ENCODE measurements at regions not wholly inside any gene's neighbourhood (a gene's known extent, or its start where the extent isn't known, plus 50 kb on each side); places are given as distances from the start of the nearest gene placed in this dataset.

DNA sequence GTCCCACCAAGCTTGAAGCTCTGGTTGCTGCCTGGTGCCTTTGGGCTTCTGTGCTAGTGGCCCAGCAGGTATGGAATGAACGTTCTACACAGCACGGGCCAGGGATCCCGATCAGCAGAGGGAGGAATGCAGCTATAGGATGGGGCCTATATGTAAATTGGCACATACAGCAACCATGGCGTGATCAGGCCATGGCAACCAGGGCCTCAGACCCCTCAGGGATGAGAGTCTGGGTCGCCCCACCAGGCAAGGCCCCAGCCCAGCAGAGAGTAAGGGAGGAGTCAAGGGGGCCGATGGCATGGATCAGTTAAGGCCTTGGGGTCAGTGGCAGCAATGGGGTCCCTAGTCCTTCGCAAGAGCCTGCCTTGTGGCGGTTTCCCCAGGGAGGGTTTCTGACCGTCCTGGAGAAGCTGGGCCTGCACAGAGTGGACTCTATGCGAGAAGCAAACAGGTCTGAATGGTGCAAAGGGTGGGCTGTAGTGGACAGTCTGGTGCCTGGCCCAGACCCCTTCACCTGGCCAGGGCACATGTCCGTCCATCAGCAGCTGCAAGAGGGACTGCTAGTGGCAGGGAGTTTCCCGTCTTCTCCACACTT lies 98.2 kb upstream of the SLC22A11 start:
- DNase-seq: no peak

DNA sequence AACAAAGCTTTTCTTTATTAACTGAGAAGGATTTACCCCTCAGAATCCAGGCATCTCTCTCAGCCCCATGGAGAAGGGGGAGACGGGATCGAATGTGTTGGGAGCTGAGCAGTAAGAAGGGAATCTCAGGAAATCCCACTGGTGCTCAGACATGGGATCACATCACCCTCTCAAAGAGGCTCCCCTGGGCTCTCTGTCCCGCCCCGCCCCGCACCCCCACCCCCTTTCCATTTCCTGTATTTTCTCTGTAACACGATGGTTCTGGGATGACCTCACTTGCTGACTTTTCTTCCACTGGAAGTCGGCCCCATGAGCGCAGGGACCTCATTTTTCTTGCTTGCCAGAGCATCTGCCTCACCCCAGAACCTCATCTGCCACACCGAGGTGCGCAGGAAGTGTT lies 96.7 kb upstream of the SLC22A11 start:
- no peak for DNase-seq

DNA sequence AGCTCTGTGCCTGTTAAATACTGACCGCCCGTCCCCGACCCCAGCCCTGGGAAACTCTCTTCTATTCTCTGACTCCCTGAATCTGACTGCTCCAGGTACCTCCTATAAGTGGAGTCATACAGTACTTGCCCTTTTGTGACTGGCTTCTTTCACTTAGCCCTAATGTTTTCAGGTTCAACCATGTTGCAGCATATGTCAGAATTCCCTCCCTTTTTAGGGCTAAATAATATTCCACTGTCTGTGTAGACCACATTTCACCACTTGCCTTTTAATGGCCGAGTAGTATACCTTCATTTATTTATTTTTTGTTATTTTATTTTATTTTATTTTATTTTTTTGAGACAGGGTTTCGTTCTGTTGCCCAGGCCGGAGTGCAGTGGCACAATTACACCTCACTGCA lies 96.1 kb upstream of the SLC22A11 start:
- no peak for DNase-seq

DNA sequence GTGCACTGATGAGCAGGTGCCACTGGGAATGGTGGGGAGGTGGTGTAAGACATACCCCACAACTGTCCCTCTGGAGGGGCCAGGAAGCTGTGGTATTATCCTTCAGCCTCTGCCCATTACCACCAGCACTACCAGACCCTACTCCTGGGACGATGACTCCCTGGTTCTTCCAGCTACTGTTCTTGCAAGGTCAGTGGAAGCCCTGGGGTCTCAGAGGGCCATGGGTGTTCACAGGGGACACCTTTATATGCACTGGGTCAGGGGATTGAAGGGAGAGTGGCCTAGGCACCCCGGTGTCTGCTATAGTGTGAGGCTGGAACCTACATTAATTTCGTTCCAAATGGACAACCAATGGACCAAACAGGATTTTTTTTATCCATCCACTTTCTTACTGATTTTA lies 94.7 kb upstream of the SLC22A11 start:
- DNase-seq: no peak

DNA sequence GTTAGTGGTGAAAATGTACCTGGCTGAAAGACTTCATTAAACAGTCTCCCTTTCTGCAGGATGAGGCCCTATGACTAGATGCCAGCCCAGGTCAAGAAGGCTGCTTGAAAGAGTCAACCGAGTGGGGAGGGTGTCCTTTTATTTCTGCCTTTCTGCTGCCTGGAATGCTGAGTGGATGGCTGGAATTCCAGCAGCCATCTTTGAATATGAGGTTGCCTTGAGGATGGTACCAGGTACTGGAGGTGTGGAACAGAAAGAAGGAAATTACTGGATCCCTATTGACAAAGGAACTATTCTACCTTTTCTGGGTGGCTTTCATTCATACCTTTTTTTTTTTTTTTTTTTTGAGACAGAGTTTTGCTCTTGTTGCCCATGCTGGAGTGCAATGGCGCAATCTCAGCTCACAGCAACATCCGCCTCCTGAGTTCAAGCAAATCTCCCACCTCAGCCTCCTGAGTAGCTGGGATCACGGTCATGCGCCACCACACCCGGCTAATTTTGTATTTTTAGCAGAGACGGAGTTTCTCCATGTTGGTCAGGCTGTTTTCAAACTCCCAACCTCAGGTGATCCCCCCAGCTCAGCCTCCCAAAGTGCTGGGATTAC lies 89.5 kb upstream of the SLC22A11 start:
- no peak for DNase-seq

DNA sequence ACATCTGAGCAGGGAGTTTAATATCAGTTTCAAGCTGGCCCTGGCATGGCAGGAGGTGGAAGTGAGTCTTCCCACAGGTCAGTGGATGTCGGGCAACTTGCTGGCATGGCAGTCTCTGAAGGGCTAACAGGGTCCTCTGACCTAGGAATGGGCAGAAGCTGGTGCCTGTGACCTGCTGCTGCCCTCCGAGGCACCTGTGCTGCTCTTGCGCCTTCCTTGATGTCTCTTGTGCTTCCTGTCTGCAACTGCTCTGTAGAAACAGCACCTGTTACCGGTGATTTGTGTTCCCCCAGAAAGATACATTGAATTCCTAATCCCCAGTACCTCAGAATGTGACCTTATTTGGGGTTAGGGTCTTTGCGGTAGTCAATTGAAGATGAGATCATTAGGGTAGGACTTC lies 86.5 kb upstream of the SLC22A11 start:
- no peak for DNase-seq

DNA sequence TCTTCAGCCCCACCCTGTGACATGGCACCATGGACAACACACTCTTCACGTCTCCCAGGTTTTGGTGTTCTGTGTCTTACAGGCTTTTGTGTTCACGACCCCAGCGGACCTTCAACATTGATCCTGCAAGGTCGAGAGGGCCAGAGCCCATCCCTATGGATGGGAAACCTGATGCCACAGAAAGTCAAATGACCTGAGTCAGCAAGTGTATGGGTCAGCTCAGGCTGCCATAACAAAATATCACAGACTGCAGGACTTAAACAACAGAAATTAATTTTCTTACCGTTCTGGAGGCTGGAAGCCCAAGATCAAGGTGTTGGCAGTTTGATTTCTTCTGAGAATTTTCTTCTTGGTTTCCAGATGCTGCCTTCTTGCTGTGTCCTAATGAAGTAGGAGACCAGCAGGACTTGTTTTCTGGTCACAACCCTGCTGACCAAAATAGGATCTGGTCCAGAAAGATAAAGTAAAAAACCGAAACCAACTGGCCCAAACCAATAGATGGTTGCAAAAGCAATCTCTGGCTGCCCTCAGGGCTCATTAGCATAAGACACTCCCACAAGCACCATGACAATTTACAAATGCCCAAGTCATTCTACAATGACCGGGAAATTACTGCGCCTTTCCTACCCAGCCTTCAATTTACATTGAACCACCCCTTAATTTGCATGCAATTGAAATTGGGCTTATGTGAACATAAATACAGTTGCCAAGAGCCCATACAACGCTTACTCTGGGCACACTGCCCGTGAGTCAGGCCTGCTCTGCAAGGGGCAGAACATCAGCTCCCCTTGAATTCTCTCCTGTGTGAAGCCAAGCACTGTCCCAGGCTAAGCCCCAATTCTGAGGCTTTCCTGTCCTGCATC lies 82.9 kb upstream of the SLC22A11 start:
- DNase-seq: no peak

DNA sequence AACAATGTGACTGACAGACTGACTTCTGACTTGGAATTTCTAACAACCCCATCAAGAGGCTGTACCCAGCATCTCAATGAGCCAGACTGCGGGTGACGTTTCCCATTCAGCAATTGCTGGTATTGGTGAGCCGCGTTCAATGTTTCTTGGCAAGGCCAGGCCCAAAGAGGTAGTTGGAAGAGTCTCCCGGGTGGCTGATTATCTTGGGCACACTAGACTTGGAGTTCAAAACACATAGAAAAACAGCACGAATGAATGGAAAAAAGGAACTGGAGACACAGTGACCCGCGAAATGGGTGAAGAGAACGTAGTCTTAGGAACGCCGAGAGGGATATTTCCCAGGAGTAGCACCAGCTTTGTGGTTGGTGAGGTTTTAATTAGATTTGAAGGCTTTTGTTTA lies 81.1 kb upstream of the SLC22A11 start:
- no peak for DNase-seq

DNA sequence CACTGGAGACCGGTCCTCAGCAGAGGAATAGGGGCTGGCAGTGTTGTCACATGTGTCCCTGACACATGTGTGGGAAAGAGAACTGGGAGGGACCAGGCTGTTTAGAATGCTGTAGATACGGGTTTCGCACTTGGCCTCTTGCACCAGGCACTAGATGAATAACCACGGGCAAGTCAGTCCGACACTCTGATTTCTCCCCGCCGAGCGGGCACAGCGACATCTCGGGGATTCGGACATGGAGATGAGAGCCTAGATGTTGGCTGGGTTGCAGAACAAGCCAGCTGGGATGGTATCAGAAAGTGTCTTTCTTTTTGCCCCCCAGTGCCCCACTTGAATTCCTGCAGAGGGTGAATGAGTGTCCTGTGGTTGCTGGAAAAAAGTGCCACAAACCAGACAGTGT lies 80.6 kb upstream of the SLC22A11 start:
- DNase-seq: no peak

DNA sequence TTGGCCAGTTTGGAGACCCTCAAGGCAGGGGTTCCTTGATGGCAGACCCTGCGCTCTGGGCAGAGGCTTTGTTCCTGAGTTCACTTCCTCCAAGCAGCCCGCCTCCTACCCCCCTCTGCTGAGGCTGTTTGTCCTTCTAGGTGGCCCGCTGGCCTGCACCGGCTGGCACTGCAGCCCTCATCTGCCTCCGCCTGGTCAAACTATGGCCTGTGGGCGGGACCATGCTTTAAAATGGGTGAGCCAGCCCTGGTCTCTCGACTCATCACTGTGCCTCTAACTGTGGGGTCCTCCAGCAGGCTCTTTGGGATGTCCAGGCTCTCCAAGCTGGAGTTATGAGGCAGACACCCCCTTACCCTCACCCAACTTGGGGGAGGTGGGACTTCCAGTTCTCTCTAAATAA lies 78.9 kb upstream of the SLC22A11 start:
- DNase-seq: no peak

DNA sequence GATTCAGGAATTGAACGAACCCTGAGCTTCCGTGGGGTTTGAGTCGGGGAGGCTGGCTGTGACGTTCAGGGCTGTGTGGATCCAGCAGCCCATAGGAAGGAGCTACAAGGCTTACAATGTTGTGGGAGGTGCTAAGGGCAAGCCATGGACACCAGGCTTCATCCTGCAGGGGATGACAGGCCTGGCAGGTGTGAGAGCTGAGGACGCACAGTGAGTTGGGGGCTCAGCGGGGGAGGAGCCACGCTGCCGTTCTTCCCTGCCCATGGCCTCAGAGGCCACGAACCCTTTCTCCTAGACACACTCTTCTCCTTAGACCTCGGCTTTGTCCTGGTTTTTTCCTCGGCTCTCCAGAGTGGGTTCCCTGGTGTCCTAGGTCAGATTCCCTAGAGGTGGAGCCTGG lies 78.1 kb upstream of the SLC22A11 start:
- DNase-seq: no peak

DNA sequence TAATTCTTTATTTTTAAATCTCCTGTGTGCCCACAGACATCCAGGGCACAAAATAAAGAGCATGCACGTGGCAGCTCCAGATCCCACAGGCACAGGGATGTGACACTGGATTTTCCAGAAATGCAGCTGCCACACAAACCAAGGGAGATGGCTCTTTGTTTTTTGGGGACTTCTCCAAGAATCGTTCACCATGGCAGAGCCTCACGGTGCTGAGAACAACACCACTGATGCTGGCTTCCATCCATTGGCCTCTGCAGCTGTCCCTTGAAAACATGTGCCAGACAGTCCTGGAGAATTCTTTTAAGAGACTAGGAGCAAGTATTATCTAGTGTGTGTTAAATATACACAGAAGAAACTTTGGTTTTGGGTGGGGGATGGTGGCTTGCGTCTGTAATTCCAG lies 73.2 kb upstream of the SLC22A11 start:
- DNase-seq: no peak

DNA sequence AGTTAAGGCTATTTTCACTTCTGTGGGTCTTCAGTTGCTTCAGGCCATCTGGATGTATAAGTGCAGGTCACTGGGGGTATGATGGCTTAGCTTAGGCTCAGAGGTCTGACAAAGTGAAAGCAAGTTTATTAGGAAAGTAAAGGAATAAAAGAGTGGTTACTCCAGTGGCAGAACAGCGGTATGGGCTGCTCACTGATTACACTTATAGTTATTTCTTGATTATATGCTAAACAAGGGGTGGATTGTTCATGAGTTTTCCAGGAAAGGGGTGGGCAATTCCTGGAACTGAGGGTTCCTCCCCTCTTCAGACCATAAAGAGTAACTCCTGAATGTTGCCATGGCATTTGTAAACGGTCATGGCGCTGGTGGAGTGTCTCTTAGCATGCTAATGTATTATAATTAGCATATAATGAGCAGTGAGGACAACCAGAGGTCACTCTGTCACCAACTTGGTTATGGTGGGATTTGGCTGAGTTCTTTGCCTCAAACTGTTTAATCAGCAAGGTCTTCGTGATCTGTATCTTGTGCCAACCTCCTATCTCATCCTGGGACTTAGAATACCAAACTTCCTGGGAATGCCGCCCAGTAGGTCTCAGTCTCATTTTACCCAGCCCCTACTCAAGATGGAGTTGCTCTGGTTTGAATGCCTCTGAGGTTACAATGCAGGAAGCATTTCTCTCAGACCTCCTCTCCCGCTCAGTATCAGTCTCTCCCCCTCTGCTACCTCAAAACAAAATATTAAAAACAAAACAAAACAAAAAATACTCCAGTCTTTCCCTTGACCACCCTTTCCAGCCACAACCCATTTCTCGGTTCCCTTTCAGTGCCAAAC lies 71.3 kb upstream of the SLC22A11 start:
- DNase-seq: no peak

DNA sequence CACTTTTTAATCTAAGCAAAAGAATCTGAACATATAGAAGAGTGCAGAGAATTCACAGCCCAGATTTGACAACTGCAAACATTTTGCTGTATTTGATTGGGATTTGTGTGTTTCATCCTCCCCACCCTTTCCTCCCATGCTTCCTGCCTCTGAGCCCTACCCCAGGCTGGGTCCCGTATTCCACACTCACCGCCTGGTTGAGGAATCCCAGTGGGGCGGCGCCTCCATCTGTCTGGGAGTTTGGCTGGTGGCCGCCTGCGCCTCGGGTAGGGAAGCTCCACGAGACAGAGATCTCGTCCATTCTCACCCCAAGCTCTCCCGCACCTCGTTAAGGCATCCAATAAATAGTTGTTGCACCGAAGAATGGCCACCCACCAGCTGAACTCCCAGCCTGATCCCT lies 70.7 kb upstream of the SLC22A11 start:
- DNase-seq: no peak

DNA sequence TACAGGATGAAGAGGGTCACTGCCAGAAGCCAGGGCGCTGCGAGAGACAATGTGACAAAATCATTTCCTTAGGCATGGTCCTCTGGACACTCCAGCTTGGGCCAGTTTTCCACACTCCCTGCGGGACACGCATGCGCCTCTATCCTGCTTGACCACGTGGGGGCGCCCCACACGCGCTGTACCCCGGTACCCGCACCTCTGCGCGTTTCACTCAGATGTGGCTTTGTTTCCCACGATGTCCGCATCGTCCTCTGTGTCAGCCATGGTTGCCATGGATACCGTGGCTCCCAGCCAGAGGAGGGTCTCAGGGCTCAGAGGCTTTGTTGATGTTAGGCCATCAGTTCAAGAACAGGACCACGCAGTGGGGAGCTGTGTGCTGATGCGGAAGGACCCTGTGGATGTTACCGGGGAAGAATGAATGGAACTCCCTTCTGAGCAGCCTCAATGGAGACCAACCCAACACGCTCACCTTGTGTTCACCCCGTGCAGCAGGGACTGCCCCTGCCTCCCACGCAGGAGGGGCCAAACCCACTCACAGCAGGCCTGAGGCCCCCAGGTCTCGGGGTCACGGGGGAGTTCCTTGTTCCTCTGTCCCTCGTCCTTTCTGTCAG lies 65.8 kb upstream of the SLC22A11 start:
- no peak for DNase-seq

DNA sequence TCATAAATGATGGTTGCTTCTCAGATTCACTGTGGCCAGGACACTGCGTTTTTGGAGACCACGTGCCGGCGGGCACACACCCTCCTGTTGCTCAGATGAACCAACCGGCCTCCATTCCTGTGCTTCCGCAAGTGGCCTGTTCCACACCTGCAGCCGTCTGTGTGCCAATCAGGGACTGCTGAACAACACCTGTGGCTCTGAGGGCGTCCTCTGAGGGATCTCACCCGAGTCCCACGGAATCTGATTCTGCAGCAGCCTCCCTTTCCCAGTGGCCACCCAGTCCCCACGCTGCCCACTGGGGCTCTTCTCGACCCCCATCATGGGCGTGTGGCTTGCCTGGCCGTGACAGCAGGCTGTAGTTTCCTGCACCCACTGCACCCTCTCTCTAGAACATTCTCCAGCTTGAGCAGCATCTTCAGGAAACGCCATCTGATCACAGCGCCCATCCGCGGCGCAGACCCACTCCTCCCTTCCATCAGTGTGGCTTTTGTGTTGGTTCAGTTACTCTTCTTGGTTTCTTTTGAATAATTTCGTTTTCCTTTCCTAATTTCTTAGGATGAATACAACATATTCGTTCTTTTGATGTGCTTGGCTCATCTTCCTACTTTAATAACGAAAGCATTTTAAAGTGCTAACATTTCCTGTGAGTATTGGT lies 65.1 kb upstream of the SLC22A11 start:
- DNase-seq: no peak

DNA sequence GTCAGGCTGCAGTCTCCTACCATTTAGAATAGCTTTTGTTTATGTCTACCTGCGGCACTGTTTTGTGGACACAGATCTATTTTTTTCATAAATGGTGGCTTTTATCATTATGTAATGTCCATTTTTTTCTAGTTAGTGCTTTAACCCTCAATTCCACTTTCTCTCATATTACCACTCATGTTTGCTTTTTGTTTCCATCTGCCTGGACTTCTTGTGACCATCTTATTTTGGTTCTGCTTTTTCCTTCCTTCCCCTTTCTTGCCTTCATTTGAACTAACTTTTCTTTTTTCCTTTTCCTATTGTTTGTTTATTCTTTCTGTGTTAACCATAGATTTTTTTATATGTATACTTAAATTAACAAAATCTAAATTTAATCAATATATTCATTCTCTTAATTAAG lies 63.2 kb upstream of the SLC22A11 start:
- DNase-seq: no peak

DNA sequence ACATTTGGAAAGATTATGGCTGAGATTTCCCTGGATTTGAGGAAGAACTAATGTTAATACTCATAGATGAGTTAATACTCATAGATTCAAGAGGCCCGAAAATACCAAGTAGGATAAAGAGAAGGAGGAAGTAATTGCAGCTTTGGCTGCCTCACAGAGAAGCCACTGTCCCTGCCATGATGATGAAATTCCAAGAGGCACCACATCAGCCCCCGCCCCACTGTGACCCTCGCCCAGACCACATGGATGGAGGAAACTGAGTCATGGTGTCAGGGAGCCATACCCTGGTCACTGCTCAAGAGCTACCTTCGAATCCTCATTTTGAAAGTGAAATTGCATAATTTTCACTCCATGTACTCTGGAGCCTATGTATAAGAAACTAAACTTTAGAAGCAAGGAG lies 57.6 kb upstream of the SLC22A11 start:
- DNase-seq: no peak

DNA sequence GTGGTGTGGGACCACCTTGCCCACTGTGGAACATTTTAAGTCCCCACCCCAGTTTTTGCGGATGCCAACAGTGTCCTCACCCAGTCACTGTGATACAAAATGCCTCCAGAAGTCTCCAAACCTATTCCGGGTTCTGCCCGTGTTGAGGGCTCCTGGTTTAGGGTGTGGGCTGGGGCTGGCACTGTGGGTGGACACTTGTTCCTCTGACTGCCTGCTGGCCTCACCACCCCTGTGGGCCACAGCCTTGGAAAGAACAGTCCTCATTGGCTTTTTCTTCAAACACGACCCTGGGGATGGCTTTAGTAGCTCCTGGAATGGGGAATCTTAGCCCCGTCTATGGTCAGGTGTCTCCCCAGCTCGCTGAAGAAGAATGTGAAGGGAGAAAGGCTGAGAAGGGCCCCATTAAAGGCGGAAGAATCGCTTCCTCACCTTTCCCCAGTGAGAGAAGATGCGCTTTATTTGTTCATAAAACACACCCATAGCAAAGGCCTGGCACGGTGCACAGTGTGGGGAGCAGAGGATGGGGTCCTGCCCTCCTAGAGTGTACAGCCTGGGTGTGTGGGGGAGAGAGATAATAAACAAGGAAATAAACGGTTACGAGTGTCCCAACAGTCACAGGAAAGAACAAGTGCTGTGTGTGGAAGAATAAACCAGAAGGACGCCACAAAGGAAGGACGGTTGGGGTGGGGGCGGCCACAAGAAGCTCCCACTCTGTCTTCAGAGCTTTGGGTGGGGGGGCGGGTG lies 56.3 kb upstream of the SLC22A11 start:
- no peak for DNase-seq

DNA sequence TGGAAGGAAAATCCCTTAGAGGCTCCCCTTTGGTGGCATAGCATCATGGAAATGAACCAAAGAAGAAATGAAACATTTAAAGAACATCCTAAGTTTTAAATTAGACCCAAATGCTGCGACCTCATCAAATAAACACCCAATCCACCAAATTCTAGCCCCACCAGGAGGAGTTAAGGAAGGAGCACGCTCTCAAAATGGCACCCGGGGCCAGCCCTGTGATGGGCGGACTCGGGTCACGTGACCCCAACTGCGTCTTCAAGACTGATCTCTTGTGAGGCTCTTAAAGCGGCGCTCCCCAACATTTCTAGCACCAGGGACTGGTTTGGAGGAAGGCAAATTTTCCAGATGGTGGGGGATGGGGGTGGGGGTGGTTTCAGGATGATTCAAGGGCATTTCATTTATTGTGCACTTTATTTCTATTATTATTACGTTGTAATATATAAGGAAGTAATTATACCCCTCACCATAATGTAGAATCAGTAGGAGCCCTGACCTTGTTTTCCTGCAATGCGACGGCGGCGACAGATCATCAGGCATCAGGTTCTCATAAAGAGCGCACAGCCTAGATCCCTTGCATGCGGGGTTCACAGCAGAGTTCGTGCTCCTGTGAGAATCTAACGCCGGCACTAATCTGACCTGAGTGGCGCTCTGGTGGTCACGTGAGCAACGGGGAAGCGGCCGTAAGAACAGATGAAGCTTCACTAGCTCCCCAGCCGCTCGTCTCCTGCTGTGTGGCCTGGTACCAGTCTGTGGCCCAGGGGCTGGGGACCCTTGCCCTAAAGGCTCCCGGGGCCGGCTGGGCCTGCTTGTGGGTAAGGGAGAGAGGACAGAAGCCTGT lies 55.3 kb upstream of the SLC22A11 start:
- no peak for DNase-seq
